ENCODE measurements at regions not wholly inside any gene's neighbourhood (a gene's known extent, or its start where the extent isn't known, plus 50 kb on each side); places are given as distances from the start of the nearest gene placed in this dataset.
A peak's percentile ranks its signal among the peaks of the same experiment; 100 is the strongest.
"Not testable (repeated sequence)": the region's sequence is repeated elsewhere in the genome, so short reads cannot be mapped to it uniquely, and the experiment has no call there.

- not testable (repeated sequence) for H2AFZ ChIP-seq; H3K4me1 Mint-ChIP-seq; H3K27me3 Mint-ChIP-seq (ENCODE audit: insufficient read depth, low read depth, poor library complexity); H3K4me3 Mint-ChIP-seq; H3K27ac ChIP-seq (ENCODE audit: low read depth); H3K4me2 ChIP-seq; H3K4me3 ChIP-seq; ATAC-seq; H4K20me1 ChIP-seq (replicated peaks; ENCODE audit: insufficient read depth); H3K79me2 ChIP-seq (replicated peaks; ENCODE audit: insufficient read depth); H3K9me2 ChIP-seq (ENCODE audit: insufficient read depth); H3F3A ChIP-seq (replicated peaks; ENCODE audit: low read depth); H3K36me3 ChIP-seq (ENCODE audit: insufficient read depth); H3K27me3 ChIP-seq (ENCODE audit: insufficient read depth); H3K4me1 ChIP-seq (ENCODE audit: insufficient read depth); H3K27ac Mint-ChIP-seq; DNase-seq (ENCODE audit: low spot score)
- Mint-ChIP-seq H3K9me3 (peaks cover 68% of the 10 kb centered on the region), H3K36me3 (ENCODE audit: low read depth) (peaks cover 11% of the 10 kb centered on the region; the same call in 2 of the 3 replicates)
Observed at GRCh38 chr13:18726524-18726923, 455.1 kb downstream of the TUBA3C start.

DNA sequence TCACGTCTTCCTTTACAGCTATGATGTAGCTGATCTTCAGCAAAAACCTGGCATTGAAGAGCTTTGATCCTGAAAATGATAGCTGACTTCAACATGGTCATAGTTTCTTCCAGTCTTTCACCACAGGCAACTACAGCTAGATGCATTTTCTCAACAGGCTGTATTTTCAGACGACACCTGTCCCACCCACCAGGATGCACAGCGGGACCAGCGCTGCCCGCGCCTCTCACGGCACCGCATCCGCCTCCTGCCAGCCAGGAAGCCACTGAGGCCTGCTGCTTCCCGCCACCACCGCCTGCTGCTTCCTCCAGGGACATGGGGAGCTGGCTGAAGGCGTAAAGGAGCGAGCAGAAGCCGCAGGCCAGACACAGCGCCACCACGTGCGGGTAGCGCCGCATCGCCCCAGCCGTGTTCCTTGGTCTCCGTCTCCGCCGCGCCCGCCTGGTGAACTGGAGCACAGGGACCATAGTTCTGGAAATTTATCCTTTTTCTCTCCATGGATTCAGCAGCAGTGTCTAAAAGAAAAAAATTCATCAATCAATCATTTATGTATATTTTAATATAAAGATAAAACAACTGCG lies 456.3 kb downstream of the TUBA3C start:
- H4K20me1 ChIP-seq (replicated peaks; ENCODE audit: insufficient read depth); H3K79me2 ChIP-seq (replicated peaks; ENCODE audit: insufficient read depth); H3K4me3 Mint-ChIP-seq; H3K27me3 ChIP-seq (ENCODE audit: insufficient read depth); DNase-seq (ENCODE audit: low spot score); H3K4me2 ChIP-seq; H3K4me1 ChIP-seq (ENCODE audit: insufficient read depth); H3K27ac ChIP-seq (ENCODE audit: low read depth); H3K27ac Mint-ChIP-seq; H3K9me2 ChIP-seq (ENCODE audit: insufficient read depth); H3K4me3 ChIP-seq; H2AFZ ChIP-seq; H3F3A ChIP-seq (replicated peaks; ENCODE audit: low read depth); H3K36me3 ChIP-seq (ENCODE audit: insufficient read depth); H3K27me3 Mint-ChIP-seq (ENCODE audit: insufficient read depth, low read depth, poor library complexity); H3K4me1 Mint-ChIP-seq: not testable (repeated sequence)
- ATAC-seq = peak; percentile 44; the same call in 2 of the 3 replicates
- peaks cover 12% of the 10 kb centered on the region; the same call in 1 of the 3 replicates for H3K36me3 Mint-ChIP-seq (ENCODE audit: low read depth)
- peaks cover 66% of the 10 kb centered on the region for H3K9me3 Mint-ChIP-seq

DNA sequence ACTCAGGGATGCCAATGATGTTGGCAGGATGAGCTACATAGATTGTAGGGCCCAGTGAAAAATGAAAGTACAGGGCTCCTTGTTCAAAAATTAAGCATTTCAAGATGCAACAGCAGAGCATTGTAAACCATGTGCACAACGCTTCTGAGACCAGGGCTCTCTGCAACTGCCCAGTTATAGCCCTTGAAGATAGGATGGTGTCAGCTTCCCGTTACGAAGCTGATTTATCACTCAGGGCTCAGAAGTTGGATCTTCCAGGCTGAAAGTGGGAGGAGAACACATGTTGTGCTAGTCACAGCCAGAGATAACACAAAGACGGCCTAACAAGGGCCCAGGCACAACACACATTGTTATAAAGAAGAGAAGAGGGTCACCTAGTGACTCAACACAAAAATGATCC lies 466.7 kb downstream of the TUBA3C start:
- H3K9me2 ChIP-seq (ENCODE audit: insufficient read depth) = no peaks in the 10 kb centered on the region
- H3K4me1 Mint-ChIP-seq = no peaks in the 10 kb centered on the region
- no peaks in the 10 kb centered on the region for H3K4me1 ChIP-seq (ENCODE audit: insufficient read depth)
- H3K27me3 Mint-ChIP-seq (ENCODE audit: insufficient read depth, low read depth, poor library complexity) = no peaks in the 10 kb centered on the region
- H3K27ac ChIP-seq (ENCODE audit: low read depth) = no peak overlapping the region
- no peak overlapping the region for H3K4me3 ChIP-seq
- H3K27ac Mint-ChIP-seq = no peak overlapping the region
- no peak for DNase-seq (ENCODE audit: low spot score)
- no peak overlapping the region for H3K4me3 Mint-ChIP-seq
- no peak for ATAC-seq
- H4K20me1 ChIP-seq (replicated peaks; ENCODE audit: insufficient read depth) = no peaks in the 10 kb centered on the region
- H3K4me2 ChIP-seq = no peak overlapping the region
- no peaks in the 10 kb centered on the region for H3K79me2 ChIP-seq (replicated peaks; ENCODE audit: insufficient read depth)
- H3F3A ChIP-seq (replicated peaks; ENCODE audit: low read depth) = no peaks in the 10 kb centered on the region
- peaks cover 93% of the 10 kb centered on the region for H3K9me3 Mint-ChIP-seq
- no peak overlapping the region for H2AFZ ChIP-seq
- H3K36me3 Mint-ChIP-seq (ENCODE audit: low read depth) = peaks cover 39% of the 10 kb centered on the region
- H3K27me3 ChIP-seq (ENCODE audit: insufficient read depth) = no peaks in the 10 kb centered on the region
- no peaks in the 10 kb centered on the region for H3K36me3 ChIP-seq (ENCODE audit: insufficient read depth)
- TF ChIP-seq STAT1 (IDR thresholded peaks at IDR 0.05; ENCODE audit: unreplicated experiment) (no peak), ZNF114 (CRISPR knock-in tag; IDR thresholded peaks at IDR 0.05) (no peak), EZH2 (IDR thresholded peaks at IDR 0.05; ENCODE audit: low read depth, unreplicated experiment) (no peak), ZNF331 (CRISPR knock-in tag; IDR thresholded peaks at IDR 0.05; ENCODE audit: low read depth) (no peak), POLR2AphosphoS5 (IDR thresholded peaks at IDR 0.05; ENCODE audit: low read depth) (no peak), CTCF (conservative IDR thresholded peaks at IDR 0.05; ENCODE audit: low read depth in 2 of 2) (no peak), NANOG (IDR thresholded peaks at IDR 0.05; ENCODE audit: borderline replicate concordance) (no peak), ETS1 (IDR thresholded peaks at IDR 0.05) (no peak), EZH2phosphoT487 (IDR thresholded peaks at IDR 0.05; ENCODE audit: unreplicated experiment) (no peak), JUNB (IDR thresholded peaks at IDR 0.05; ENCODE audit: unreplicated experiment) (no peak), REST (IDR thresholded peaks at IDR 0.05; ENCODE audit: unreplicated experiment) (no peak)

Measured in GM23338 (cell line).